Neural cell (in vitro differentiated cells): ENCODE measurements at regions not wholly inside any gene's neighbourhood (a gene's known extent, or its start where the extent isn't known, plus 50 kb on each side); places are given as distances from the start of the nearest gene placed in this dataset.

ENCODE experiments used
- H2AFZ ChIP-seq: fragments of 200-600, 300-800 bp; sonication (generic), shearing (Covaris generic); 2 replicates; pipeline ENCODE4 v1.6.0; 2014; ENCODE audit warnings: low read depth, mild to moderate bottlenecking, antibody characterized with exemption, low read length, moderate library complexity
- H3F3A ChIP-seq: fragments of 200-600 bp; shearing (Covaris generic); 2 replicates; pipeline ENCODE4 v1.6.1; 2016; ENCODE audit warnings: mild to moderate bottlenecking, moderate library complexity, mixed read lengths, antibody characterized with exemption, low read length; ENCODE audit not compliant: insufficient read depth, poor library complexity, severe bottlenecking
- H3K27ac ChIP-seq: fragments of 200-600, 300-800 bp; sonication (generic), shearing (Covaris generic); 2 replicates; pipeline ENCODE4 v1.5.1; 2014; ENCODE audit warnings: mild to moderate bottlenecking, low read length, moderate library complexity
- H3K27me3 ChIP-seq: fragments of 300-800, 200-600 bp; sonication (generic), shearing (Covaris generic); 2 replicates; pipeline ENCODE4 v1.6.0; 2014; ENCODE audit warnings: mild to moderate bottlenecking, low read depth, low read length, moderate library complexity; ENCODE audit not compliant: insufficient read depth
- H3K36me3 ChIP-seq: fragments of 300-800, 200-600 bp; sonication (generic), shearing (Covaris generic); 2 replicates; pipeline ENCODE4 v1.5.1; 2014; ENCODE audit warnings: mild to moderate bottlenecking, antibody characterized with exemption, low read length, moderate library complexity; ENCODE audit not compliant: insufficient read depth
- H3K4me2 ChIP-seq: fragments of 300-800, 200-600 bp; sonication (generic), shearing (Covaris generic); 2 replicates; pipeline ENCODE4 v1.6.0; 2014; ENCODE audit warnings: mild to moderate bottlenecking, low read length
- H3K4me3 ChIP-seq: fragments of 300-800, 200-600 bp; sonication (generic), shearing (Covaris generic); 2 replicates; pipeline ENCODE4 v1.5.1; 2014; ENCODE audit warnings: mild to moderate bottlenecking, low read length, moderate library complexity
- H3K79me2 ChIP-seq: fragments of 200-600 bp; shearing (Covaris generic); replicated peaks from 2 replicates; pipeline ENCODE4 v1.6.0; 2014; ENCODE audit warnings: mild to moderate bottlenecking, low read length, moderate library complexity; ENCODE audit not compliant: insufficient read depth
- H3K9ac ChIP-seq: fragments of 300-800, 200-600 bp; sonication (generic), shearing (Covaris generic); 2 replicates; pipeline ENCODE4 v1.6.1; 2016; ENCODE audit warnings: mild to moderate bottlenecking, low read length, mixed read lengths
- H3K9me2 ChIP-seq: fragments of 200-600 bp; shearing (Covaris generic); 2 replicates; pipeline ENCODE4 v1.6.1; 2016; ENCODE audit warnings: mild to moderate bottlenecking, low read length, mixed read lengths; ENCODE audit not compliant: insufficient read depth
- H3K9me3 ChIP-seq: fragments of 200-600, 300-800 bp; sonication (generic), shearing (Covaris generic); 2 replicates; pipeline ENCODE4 v1.6.1; 2016; ENCODE audit warnings: mild to moderate bottlenecking, mixed run types, low read length, moderate library complexity, mixed read lengths
- H4K20me1 ChIP-seq: fragments of 200-600 bp; shearing (Covaris generic); 2 replicates; pipeline ENCODE4 v1.6.1; 2016; ENCODE audit warnings: mild to moderate bottlenecking, mixed run types; ENCODE audit not compliant: insufficient read depth
- EP300 ChIP-seq: fragments of 450-650 bp; conservative IDR thresholded peaks from 2 replicates; pipeline ENCODE4 v1.6.1; 2014; ENCODE audit warnings: antibody characterized with exemption, mild to moderate bottlenecking, moderate library complexity; ENCODE audit not compliant: poor library complexity, severe bottlenecking
- EZH2 ChIP-seq: fragments of 200-600, 300-800 bp; shearing (Covaris generic), sonication (generic); IDR thresholded peaks from 2 replicates; pipeline ENCODE4 v1.6.1; 2014; ENCODE audit warnings: antibody characterized with exemption, low read length, borderline replicate concordance, mild to moderate bottlenecking; ENCODE audit not compliant: insufficient read depth, poor library complexity, severe bottlenecking
- MXI1 ChIP-seq: fragments of 450-650 bp; conservative IDR thresholded peaks from 2 replicates; pipeline ENCODE4 v1.6.1; 2014; ENCODE audit warnings: antibody characterized with exemption, mild to moderate bottlenecking; ENCODE audit not compliant: poor library complexity, severe bottlenecking
- POLR2AphosphoS5 ChIP-seq: IDR thresholded peaks from 2 replicates; pipeline ENCODE4 v1.6.1; 2012
- RAD21 ChIP-seq: fragments of 450-650 bp; conservative IDR thresholded peaks from 2 replicates; pipeline ENCODE4 v1.6.1; 2014; ENCODE audit warnings: antibody characterized with exemption, mild to moderate bottlenecking, moderate library complexity
- REST ChIP-seq: IDR thresholded peaks from 2 replicates; pipeline ENCODE4 v1.6.1; 2012; ENCODE audit warnings: borderline replicate concordance
- SMC3 ChIP-seq: fragments of 450-650 bp; conservative IDR thresholded peaks from 2 replicates; pipeline ENCODE4 v1.6.1; 2014; ENCODE audit warnings: antibody characterized with exemption, mild to moderate bottlenecking, moderate library complexity; ENCODE audit not compliant: poor library complexity
- TAF1 ChIP-seq: IDR thresholded peaks from 2 replicates; pipeline ENCODE4 v1.6.1; 2012; ENCODE audit warnings: low read depth
- TF ChIP-seq, protein P1 (sequence below): fragments of 450-650 bp; IDR thresholded peaks from 2 replicates; pipeline ENCODE4 v1.5.1; 2014; ENCODE audit warnings: antibody characterized with exemption, mild to moderate bottlenecking, moderate library complexity; ENCODE audit not compliant: poor library complexity, severe bottlenecking

DNA sequence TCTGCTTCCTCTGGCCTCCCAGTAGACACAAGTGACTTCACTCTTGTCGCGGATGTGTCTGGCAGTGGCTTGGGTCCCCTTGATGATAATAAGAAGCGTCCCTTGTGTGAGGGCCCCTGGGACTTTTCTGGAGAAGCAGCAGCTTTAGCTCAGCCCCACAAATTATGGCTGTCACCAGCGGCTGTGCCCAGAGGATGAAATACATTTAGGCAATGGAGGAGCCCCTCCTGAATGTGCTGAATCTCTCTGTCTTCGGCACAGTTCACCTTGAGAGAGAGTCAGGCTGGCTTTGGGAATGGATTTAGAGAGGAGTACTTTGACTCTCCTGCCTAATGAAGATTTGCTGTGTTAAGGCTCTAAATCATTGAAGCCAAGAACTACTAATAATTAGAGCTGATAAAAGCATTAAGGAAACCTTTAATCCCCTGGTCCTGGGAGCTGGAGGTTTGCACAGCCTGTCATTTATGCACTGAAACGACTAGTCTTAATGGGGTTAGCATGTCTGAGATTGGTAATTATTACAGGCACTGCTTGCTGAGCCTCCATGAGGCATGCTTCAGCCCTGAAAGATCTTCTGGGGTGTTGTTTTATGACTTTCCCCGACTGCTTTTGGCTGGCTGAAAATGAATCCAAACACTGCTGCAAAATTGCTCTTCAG is 127.0 kb downstream of the TENT4A start:
- H3K79me2 ChIP-seq, result no peaks in the 10 kb centered on the region
- TF ChIP-seq SMC3, result no peak
- H3K9me3 ChIP-seq, result no peaks in the 10 kb centered on the region
- no peaks in the 10 kb centered on the region for H3K27me3 ChIP-seq
- no peak overlapping the region for H2AFZ ChIP-seq
- no peak overlapping the region for H3K9ac ChIP-seq
- no peaks in the 10 kb centered on the region for H3K36me3 ChIP-seq
- no peak overlapping the region for H3K4me3 ChIP-seq
- H3F3A ChIP-seq, result no peaks in the 10 kb centered on the region
- no peaks in the 10 kb centered on the region for H4K20me1 ChIP-seq
- H3K27ac ChIP-seq, result no peak overlapping the region
- H3K9me2 ChIP-seq, result no peaks in the 10 kb centered on the region
- H3K4me2 ChIP-seq, result no peak overlapping the region

DNA sequence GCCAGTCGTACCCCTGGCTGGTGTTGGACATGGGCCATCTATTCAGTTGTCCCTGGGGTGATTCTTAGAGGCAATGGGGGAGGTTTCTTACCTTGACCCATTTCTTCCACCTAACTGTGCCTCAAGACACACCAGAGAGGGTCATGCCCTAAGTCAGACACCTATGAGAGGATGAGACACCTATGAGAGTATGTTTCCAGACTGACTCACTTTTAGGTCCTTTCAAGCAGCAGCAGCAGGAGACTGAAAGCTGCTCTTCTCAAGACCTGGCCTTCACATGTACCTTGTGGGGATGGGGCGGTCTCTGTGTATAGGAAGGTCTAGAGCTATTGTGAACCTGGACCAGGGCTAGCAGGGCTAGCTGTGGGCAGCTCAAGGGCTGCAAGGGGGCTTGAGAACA is 130.1 kb downstream of the TENT4A start:
- Histone ChIP-seq H3K27ac (no peak overlapping the region), H3K27me3 (no peaks in the 10 kb centered on the region), H3K4me3 (no peak overlapping the region), H3K9me3 (no peaks in the 10 kb centered on the region), H3K9me2 (no peaks in the 10 kb centered on the region), H2AFZ (no peak overlapping the region), H4K20me1 (no peaks in the 10 kb centered on the region), H3K36me3 (no peaks in the 10 kb centered on the region), H3K4me2 (no peak overlapping the region), H3F3A (no peaks in the 10 kb centered on the region), H3K9ac (no peak overlapping the region), H3K79me2 (no peaks in the 10 kb centered on the region)
- TF ChIP-seq EP300, result no peak
- no peak for TF ChIP-seq EZH2
- TF ChIP-seq POLR2AphosphoS5, result no peak
- no peak for TF ChIP-seq TAF1
- TF ChIP-seq, protein P1, sequence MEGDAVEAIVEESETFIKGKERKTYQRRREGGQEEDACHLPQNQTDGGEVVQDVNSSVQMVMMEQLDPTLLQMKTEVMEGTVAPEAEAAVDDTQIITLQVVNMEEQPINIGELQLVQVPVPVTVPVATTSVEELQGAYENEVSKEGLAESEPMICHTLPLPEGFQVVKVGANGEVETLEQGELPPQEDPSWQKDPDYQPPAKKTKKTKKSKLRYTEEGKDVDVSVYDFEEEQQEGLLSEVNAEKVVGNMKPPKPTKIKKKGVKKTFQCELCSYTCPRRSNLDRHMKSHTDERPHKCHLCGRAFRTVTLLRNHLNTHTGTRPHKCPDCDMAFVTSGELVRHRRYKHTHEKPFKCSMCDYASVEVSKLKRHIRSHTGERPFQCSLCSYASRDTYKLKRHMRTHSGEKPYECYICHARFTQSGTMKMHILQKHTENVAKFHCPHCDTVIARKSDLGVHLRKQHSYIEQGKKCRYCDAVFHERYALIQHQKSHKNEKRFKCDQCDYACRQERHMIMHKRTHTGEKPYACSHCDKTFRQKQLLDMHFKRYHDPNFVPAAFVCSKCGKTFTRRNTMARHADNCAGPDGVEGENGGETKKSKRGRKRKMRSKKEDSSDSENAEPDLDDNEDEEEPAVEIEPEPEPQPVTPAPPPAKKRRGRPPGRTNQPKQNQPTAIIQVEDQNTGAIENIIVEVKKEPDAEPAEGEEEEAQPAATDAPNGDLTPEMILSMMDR, result no peak
- no peak for TF ChIP-seq RAD21
- no peak for TF ChIP-seq REST
- no peak for TF ChIP-seq SMC3
- TF ChIP-seq MXI1, result no peak

GRCh38 chr5:6843821-6844220 is 130.6 kb downstream of the TENT4A start:
- H3K4me2 ChIP-seq, result no peak overlapping the region
- no peak overlapping the region for H2AFZ ChIP-seq
- no peak overlapping the region for H3K4me3 ChIP-seq
- H3K9me3 ChIP-seq, result no peaks in the 10 kb centered on the region
- H3K9ac ChIP-seq, result no peak overlapping the region
- H3K36me3 ChIP-seq, result no peaks in the 10 kb centered on the region
- H3K27me3 ChIP-seq, result no peaks in the 10 kb centered on the region
- no peak overlapping the region for H3K27ac ChIP-seq
- H3F3A ChIP-seq, result no peaks in the 10 kb centered on the region
- H3K9me2 ChIP-seq, result no peaks in the 10 kb centered on the region
- H3K79me2 ChIP-seq, result no peaks in the 10 kb centered on the region
- TF ChIP-seq EP300, result no peak
- TF ChIP-seq RAD21, result no peak
- no peak for TF ChIP-seq EZH2
- TF ChIP-seq MXI1, result no peak
- TF ChIP-seq SMC3, result no peak
- no peak for TF ChIP-seq POLR2AphosphoS5
- TF ChIP-seq TAF1, result no peak
- no peak for TF ChIP-seq REST
- TF ChIP-seq, protein P1, result no peak
- H4K20me1 ChIP-seq, result no peaks in the 10 kb centered on the region
